ENCODE measurements at regions not wholly inside any gene's neighbourhood (a gene's known extent, or its start where the extent isn't known, plus 50 kb on each side); places are given as distances from the start of the nearest gene placed in this dataset.

DNA sequence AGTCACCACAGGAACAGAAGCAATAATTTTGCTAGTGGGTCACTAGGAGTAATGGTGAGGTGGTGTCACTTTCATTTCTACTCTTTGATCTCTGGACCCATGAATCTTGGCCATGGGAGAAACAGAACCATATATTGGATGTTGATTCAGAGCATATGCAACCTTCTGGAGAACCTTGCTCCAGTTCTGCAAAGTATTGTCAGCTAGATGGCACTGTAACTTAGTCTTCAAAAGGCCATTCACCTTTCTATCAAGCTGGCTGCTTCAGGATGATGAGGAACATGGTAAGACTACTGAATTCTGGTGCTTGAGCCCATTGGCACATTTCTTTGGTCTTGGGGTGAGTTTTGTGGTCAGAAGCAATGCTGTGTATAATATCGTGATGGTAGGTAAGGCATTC, 129.1 kb upstream of the FBN2 start:
- TF ChIP-seq, protein P1, sequence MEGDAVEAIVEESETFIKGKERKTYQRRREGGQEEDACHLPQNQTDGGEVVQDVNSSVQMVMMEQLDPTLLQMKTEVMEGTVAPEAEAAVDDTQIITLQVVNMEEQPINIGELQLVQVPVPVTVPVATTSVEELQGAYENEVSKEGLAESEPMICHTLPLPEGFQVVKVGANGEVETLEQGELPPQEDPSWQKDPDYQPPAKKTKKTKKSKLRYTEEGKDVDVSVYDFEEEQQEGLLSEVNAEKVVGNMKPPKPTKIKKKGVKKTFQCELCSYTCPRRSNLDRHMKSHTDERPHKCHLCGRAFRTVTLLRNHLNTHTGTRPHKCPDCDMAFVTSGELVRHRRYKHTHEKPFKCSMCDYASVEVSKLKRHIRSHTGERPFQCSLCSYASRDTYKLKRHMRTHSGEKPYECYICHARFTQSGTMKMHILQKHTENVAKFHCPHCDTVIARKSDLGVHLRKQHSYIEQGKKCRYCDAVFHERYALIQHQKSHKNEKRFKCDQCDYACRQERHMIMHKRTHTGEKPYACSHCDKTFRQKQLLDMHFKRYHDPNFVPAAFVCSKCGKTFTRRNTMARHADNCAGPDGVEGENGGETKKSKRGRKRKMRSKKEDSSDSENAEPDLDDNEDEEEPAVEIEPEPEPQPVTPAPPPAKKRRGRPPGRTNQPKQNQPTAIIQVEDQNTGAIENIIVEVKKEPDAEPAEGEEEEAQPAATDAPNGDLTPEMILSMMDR (IDR thresholded peaks at IDR 0.05) = no peak
- TF ChIP-seq POLR2AphosphoS5 (IDR thresholded peaks at IDR 0.05) = no peak
